CD4-positive, alpha-beta T cell treated with Interleukin-4 for 1 hour (primary cell): ENCODE measurements at regions not wholly inside any gene's neighbourhood (a gene's known extent, or its start where the extent isn't known, plus 50 kb on each side); places are given as distances from the start of the nearest gene placed in this dataset.
"Not testable (repeated sequence)": the region's sequence is repeated elsewhere in the genome, so short reads cannot be mapped to it uniquely, and the experiment has no call there.

Experiments used
- DNase-seq, 2 donors: peaks; one replicate each; pipeline ENCODE4 v3.0.0-alpha.2; 2020 to 2022

DNA sequence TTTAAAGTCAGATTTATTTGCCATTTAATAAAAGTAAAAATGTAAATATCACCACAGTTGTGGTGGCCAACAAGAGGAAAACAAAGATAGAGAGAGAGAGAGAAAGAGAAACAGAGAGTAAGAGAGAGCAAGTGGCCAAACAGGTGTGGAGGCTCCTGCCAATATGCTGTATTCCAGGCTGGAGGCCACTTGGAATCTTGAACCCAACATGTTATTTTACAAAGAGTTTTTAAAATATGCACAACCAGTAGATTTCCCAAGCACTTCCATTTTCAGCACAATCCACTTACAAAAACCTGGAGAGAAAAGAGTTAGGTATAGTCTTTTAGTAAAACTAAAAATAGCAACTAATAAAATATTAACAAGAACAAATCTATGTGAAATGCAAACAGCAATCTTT, 1323.1 kb upstream of the CITED2 start:
- no peak for DNase-seq

DNA sequence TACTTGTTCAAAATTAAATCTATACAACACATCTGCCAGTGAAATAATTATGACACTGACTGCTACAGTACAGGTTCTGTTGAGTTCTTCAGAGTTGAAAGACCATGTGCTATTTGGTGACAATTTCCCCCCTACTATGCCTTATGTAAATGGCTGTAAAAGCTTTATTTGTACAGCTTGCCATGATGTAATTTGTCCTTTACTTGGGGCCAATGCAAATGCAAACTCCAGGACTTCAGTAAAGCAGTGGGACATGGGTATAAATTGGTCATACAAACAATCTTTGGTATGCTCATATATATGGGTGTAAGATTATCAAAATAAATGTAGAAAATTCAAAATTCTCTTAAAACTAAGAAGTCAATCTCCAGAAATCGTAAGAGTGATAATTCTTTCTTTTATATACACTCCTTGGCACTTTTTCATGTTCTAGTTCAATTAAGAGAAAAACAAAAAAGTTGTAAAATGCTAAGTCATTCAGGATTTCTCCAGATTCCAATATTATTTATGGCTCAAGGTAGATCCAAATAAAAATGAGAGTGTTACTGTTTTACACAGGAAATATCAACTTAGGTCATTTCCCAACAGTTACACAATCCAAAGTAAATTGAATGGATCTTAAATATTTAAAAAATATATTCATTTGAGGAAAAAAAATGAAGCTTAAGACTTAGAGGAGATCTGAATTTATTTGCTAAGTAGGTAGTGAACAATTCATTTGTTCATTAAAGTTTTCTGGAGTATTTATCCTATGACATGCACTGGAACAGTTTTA, 1310.5 kb upstream of the CITED2 start:
- DNase-seq = no peak

DNA sequence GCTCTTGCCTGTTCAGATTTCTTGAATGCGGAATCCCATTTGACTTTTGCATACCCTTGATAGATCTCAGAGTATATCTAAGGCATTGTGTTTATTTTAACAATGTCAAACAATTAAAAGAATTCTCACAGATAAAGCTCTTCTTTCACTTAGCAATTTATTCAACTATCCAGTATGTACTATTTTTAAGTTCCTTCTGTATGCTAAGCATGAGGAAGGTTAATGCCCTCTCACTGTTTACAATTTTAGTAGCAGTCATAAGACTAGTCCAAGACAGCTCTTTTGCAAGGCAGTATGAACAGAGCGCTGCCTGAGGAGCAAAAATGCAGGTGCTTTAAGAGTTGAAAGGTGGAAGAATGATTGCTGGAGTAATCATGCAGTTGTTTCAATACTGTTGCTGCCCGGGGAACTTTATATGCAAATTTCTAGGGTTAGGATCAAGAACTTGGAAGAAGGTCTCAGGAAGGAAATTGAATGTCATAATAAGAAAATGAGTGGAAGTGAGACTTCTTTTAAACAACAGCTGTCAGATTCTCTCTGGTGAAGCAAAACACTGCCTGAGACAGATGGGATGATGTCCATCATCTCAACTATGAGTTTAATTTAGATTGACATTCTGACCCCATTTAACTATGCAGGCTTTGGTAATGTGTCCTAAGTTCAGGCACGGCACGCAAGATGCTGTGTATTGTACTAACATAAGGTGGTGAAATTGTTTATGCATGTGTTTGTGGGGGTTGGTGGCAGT, 1303.5 kb upstream of the CITED2 start:
- no peak for DNase-seq

DNA sequence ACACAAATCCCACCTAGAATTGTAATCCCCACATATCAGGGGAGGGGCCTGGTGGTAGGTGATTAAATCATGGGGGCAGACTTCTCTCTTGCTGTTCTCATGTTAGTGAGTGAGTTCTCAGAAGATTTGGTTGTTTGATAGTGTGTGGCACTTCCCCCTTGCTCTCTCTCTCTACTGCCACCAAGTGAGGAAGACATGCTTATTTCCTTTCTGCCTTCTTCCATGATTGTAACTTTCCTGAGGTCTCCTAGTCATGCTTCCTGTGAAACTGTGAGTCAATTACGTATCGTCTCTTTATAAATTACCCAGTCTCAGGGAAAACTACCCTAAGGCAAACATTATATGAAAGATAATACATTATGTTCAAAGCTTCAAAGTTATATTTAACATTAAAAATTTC, 1297.5 kb upstream of the CITED2 start:
- DNase-seq = no peak

DNA sequence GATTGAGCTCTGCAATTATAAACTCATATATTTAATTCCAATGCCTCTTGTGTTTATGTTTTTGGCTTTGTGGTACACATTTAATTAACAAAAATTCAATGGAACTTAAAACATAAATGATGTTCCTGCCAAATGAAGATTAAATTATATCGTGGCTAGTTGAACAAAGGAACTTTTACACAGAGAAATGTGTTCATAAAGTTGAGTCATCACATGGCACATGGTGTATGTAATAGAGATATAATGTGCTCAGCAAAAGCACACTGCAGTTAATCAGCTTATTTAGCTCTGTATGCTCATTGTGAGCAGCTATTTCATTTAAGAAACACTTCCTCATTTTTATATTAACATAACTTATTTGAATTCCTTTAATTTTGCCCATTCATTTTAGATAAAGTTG, 1295.6 kb upstream of the CITED2 start:
- DNase-seq = no peak

DNA sequence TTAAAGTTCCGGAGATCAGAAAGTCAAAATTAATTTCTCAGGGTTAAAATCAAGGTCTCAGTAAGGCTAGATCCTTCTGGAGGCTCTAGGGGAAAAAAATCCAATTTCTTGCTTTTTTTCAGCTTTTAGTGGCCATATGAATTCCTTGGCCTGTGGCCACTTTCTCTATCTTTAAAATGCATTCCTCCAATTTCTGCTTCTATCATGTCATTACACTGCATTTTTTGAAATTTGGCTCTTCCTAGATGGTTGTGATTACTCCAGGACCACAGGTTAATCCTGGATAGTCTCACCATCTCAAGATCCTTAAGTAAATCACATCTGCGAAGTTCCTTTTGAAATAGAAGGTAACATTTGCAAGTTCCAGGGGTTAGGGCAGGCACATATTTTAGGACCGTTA, 1294.9 kb upstream of the CITED2 start:
- no peak for DNase-seq

DNA sequence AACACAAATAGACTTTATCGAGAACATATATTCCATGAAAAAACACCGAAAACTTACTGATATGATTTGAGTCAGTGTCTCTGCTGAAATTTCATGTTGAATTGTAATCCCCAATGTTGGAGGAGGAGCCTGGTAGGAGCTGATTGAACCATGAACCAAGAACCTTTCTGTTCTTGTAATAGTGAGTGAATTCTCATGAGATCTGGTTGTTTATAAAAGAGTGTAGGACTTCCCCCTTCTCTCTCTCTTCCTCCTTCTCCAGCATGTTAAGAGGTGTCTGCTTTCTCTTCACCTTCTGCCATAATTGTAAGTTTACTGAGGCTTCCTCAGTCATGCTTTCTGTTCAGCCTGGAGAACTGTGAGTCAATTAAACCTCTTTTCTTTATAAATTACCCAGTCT, 1289.3 kb upstream of the CITED2 start:
- DNase-seq = no peak

DNA sequence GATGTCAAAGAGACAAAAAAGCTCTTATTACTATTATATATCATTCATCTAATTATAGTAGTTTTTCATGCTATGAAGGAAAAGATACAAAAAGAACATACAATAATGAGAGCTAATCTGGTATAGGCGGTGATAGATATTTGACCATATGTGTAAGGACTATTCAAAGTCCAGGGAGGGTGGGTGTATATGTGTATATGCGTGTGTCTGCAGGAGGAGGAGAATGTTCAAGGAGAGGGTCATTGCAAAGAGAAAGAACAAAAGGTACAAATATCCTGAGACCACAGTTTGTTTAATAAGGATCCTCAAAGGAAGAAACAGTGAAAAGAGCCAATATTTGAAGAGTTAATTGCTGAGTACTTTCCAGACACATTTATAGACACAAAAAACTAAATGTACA, 1288.6 kb upstream of the CITED2 start:
- no peak for DNase-seq

DNA sequence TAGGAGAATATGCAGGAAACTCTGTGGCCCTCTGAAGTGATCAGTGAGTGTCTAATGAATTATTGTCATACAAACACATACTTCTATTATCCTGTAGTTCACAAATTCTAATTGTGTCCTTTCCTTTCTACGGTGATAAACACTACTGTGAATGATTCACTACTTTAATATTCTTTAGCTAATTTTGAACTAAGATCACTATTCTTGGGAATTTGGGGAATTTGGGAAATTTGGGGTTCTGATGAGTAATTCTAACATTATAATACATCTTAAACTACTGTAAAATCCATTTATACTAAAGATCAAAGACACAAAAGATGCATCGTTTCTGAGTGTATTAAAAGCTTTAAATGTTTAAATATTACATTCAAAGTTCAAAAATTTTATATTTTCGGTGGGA, 1287.2 kb upstream of the CITED2 start:
- DNase-seq = no peak

DNA sequence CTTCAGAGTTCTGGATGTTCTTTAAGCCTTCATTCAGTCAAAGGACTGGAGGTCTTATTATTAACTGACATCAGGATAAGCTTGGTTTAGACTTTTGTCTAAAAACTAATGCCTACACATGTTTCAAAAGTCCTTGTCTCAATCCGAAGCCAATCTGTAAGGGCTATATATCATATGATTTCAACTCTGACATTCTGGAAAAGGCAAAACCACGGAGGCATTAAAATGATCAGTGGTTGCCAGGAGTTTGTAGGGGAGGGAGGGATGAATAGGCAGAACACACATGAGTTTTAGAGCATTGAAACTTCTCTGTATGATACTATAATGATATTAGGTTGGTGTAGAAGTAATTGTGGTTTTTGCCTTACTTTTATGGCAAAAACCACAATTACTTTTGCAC, 1285.8 kb upstream of the CITED2 start:
- no peak for DNase-seq

DNA sequence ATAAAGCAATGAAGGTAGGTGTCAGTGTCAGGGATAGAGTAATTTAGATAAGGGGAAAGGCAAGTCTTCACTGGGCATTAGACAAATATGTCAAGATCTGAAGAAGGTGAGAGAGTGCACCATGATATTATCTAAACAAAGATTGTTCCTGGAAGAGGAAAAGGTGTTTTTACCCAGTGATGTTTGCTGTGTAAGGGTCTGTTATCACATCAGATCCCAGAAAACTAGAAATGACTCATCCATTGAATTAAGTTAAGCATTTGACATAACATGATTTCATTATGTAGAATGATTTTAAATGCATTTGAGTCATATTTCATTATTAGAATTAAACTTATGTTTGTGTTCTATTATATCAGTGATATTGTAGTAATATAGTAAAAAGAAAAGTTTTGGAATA, 1279.5 kb upstream of the CITED2 start:
- DNase-seq = no peak

DNA sequence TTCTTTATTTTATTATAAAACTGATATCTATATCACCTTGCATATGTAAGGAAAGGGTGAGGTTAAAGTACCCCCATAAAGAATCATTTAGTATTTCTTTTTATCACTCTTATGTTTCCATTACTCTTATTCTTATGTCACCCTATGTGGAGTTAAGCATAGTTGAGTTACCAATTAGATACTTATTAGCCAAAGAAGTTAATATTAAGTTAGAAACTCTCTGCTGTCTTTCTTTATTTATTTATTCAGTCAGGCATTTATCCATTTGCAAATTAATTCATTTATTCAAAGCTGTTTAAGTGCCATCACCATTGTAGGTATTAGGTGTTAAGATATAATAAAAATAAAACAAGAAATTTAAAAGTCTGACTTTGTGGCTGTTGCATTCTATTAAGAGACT, 1279.1 kb upstream of the CITED2 start:
- DNase-seq = no peak

DNA sequence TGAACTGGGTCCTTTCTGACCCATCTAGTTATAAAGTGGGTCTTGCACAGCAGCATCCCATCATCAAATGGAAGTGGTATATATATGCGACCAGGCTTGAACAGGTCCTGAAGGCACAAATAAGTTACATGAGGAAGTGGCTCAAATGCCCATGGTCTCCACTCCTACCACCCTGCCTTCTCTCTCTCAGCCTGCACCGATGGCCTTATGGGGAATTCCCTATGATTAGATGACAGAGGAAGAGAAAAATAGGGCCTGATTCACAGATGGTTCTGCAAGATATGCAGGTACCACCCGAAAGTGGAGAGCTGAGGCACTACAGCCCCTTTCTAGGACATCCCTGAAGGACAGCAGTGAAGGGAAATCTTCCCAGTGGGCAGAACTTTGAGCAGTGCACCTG, 1275.1 kb upstream of the CITED2 start:
- DNase-seq = not testable (repeated sequence)

DNA sequence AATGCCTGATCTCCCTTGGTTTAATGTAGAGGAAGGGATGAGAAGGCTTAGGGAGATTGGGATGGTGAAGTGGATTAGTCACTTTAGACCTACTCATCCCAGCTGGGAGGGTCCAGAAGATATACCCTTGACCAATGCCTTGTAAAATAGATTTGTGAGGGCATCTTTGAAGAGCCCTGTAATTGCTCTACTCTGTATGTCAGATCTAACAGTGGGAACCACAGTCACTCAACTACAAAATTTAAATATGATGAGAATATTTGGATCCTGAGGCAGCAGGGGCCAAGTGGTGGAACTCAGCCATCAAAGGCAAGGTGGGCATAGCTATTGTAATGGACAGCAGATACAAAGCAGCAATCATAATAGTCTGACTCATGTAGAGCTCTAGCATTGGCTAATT, 1272.9 kb upstream of the CITED2 start:
- not testable (repeated sequence) for DNase-seq

DNA sequence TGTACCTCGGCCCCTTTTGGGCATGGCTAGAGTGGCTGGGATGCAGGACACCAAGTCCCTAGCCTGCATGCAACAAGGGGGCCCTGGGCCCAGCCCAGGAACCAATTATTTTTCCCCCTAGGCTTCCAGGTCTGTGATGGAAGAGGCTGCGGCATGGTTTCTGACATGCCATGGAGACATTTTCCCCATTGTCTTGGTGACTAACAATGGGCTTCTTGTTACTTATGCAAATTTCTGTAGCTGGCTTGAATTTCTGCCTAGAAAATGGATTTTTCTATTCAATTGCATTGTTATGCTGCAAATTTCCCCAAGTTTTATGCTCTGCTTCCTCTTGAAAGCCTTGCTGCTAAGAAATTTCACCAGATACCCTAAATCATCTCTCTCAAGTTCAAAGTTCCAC, 1269.6 kb upstream of the CITED2 start:
- no peak for DNase-seq

DNA sequence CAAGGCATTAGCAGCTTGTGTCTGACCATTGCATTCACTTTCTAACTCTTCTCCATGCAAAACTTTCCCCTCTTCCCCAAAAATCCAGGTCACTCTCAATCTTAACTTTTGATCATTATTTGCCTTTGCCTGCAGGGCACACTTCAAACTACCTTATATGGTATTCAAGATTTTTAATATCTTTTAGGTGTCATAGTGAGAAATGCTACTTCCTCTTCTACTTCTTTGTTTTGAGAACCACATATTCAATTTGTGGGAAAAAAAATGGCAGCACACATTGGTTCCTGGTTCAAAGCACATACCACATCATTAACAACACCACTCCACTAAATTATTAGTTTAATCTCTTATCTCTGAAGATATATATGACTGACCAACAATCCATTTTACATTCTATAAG, 1267.0 kb upstream of the CITED2 start:
- no peak for DNase-seq

DNA sequence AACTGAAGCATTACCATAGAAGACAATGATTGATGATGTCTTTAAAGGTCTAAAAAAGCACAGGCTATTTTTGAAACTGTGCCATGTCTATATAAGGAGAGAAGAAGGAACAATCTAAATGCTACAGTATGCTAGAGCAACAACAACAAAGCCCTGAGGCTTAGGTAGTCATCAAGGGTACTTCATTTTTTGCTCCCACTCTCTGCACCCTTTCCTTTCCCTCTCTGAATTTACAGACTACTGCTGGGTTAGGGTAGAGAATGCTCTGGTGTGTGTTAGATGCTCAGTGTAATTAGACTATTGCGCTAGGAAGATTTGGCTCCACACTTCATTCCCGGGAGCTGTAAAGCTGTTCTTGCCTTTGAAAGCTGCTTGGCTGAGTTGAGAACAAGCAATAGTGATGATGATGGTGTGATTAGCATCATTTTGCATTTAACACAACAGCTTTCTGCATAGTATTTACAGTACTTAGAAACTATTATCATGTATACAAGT, 1262.5 kb upstream of the CITED2 start:
- no peak for DNase-seq

DNA sequence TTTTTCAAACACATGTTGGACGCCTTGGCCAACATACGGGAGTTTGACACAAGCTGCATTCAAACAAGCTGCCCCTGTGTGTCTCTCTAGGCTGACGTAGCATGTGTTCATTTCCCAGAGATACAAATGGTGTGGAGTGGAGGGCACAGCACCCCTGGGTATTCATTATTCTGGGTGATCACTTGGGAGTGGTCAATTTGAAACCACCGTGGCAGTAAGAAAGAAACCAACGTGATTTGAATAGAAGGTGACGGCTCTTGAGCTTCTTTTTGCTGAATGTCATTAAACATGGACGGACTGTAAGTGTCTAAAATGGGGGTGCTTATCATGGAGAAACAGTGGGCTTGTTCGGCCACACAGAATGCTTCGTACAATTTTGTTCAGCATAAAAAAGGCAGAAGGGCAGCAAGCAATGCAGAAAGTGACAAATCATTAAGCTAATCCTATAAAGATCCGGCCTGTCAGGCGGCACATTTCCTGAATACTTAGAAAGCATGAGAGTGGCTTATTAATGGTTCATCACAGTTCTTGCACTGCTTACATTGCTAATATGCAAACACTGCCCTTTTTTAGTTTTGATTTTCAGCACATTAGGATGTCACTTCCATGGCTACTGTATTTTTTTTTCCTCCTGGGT, 1261.9 kb upstream of the CITED2 start:
- no peak for DNase-seq

DNA sequence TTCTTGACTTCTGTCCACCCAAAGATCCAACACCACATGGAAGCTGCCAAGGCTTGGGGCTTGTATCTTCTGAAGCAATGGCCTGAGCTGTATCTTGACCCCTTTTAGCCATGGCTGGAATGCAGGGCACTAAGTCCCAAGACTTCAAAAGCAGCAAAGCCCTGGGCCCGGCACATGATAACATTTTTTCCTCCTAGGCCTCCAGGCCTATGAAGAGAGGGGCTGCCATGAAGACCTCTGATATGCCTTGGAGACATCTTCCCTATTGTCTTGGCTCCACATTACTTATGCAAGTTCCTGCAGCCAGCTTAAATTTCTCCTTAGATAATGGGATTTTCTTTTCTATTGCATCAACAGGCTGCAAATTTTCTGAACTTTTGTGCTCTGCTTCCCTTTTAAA, 1252.6 kb upstream of the CITED2 start:
- DNase-seq = no peak

DNA sequence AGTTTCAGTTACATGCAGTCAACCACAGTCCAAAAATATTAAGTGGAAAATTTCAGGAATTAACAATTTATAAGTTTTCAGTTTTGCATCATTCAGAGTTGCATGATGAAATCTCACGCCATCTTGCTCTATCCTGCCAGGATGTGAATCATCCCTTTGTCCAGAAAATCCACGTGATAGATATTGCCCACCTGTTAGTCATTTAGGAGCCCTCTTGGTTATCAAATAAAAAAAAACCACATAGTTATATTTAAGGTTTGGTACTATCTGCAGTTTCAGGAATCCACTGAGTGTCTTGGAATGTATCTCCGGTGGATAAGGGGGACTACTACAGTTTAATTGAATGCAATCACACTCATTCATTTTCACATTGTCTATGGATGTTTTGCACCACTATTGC, 1249.0 kb upstream of the CITED2 start:
- no peak for DNase-seq

DNA sequence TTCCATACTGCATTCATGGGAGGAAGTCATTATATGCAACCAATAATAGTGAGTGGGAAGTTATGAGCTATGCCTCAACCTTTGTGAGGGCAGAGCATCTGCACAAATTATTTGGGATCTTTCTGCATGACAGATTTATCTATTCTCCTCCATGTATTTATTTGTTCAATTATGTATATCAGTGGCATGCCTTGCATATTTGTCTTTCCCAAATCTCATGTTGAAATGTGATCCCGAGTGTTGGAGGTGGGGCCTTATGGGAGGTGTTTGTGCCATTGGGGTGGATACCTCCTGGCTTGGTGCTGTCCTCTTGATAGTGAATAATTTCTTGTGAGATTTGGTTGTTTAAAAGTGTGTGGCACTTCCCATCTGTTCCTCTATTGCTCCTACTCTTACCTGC, 1246.0 kb upstream of the CITED2 start:
- no peak for DNase-seq

DNA sequence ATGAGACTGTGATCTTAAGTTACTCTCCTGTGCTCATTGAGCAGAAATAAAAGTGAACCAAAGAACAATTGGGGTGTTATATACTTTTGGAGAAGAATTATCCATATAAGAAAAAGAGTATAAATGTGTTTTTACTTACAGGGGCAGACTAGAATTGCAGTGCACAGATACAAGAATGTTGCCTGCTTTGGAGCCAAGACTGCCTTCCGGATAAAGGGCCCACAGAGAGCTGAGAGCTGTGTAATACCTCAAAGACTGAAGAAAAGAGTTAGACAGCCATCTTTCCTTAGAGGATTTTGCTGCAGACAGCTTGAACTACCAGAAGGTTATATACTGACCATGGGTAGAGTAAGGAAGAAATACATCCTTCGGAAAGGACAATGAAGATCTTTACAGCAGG, 1235.5 kb upstream of the CITED2 start:
- no peak for DNase-seq

DNA sequence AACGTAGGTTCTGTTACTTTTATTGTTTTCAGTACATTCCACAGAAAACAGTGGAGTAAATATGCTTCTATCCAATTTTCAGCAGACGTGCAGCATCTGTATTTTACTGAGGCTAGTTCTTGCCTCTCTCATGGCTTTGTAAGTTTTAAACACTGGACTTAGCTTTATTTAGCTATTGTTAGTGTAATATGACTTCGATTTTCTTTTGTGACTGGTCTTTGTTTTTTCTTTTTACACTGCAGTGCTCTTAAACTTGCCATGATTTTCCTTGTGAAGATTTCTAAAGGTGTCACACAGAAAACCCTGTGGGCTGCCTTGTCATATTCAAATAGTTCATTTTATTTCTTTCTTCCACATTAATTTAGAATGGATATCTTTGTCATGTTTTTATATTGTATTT, 1234.9 kb upstream of the CITED2 start:
- DNase-seq = no peak

DNA sequence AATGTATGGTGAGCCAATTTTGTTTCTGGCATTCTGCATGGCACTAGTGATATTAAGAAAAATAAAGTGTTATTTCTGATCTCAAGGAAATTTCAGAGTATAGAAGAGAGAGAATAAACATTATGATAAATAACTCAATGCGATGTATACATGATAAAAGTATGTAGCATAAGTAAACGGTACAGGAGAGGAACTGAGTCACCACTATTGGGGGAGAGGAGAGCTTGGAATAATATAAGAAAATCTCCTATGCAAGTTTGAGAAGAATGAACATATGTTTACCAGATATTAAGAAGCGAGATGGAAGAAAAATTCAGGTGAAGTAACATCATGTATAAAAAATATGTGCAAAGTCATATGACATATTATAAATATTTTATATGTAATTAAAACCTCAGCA, 1230.3 kb upstream of the CITED2 start:
- DNase-seq = no peak
